ENCODE measurements at regions not wholly inside any gene's neighbourhood (a gene's known extent, or its start where the extent isn't known, plus 50 kb on each side); places are given as distances from the start of the nearest gene placed in this dataset.

GRCh38 chr13:111022886-111023285 is 92.2 kb upstream of the ARHGEF7 start:
- intact Hi-C loops (cut with micrococcal nuclease), result no loop called here
- no TSS peak for BruUV-seq (replicated peaks)
- H3K9me3 ChIP-seq (replicated peaks; ENCODE audit: control insufficient read depth, insufficient read depth, low read length), result no peaks in the 10 kb centered on the region

More at GRCh38 chr13:111022886-111023285, 92.2 kb upstream of the ARHGEF7 start:
- H3K9me1 ChIP-seq (replicated peaks; ENCODE audit: control insufficient read depth, extremely low read depth, insufficient read depth, low read length), result no peaks in the 10 kb centered on the region
- no peak for DNase-seq (ENCODE audit: low read depth, low spot score)
- no peaks in the 10 kb centered on the region for H4K20me1 ChIP-seq (replicated peaks; ENCODE audit: control insufficient read depth, extremely low read depth, insufficient read depth, low read length)
- H3K4me1 ChIP-seq (ENCODE audit: control insufficient read depth, extremely low read depth, insufficient read depth, low read length), result no peaks in the 10 kb centered on the region
- H2AFZ ChIP-seq (ENCODE audit: low read depth, low read length), result no peak overlapping the region
- H3K36me3 ChIP-seq (ENCODE audit: control insufficient read depth in 2 of 2, extremely low read depth in 1 of 2, insufficient read depth in 2 of 2, low read length in 2 of 2), result no peaks in the 10 kb centered on the region
- no peak overlapping the region for H3K4me2 ChIP-seq (ENCODE audit: insufficient read depth, low read length)
- H3K9ac ChIP-seq (replicated peaks; ENCODE audit: extremely low read depth, insufficient read depth, low read length), result no peak overlapping the region
- TF ChIP-seq POLR2A (IDR thresholded peaks at IDR 0.05; ENCODE audit: low read depth, low read length) (no peak), MYC (IDR thresholded peaks at IDR 0.05; ENCODE audit: low read depth, low read length) (no peak), JUN (IDR thresholded peaks at IDR 0.05; ENCODE audit: borderline replicate concordance, insufficient read depth, insufficient read length, low read depth) (no peak), EZH2 (IDR thresholded peaks at IDR 0.05; ENCODE audit: borderline replicate concordance, low read depth, low read length, severe bottlenecking) (no peak), FOS (IDR thresholded peaks at IDR 0.05; ENCODE audit: borderline replicate concordance, insufficient read depth, low read length) (no peak), POLR2AphosphoS5 (IDR thresholded peaks at IDR 0.05; ENCODE audit: insufficient read depth, low read depth, low read length) (no peak), GATA2 (IDR thresholded peaks at IDR 0.05; ENCODE audit: insufficient read depth, insufficient read length, low read depth, low read length) (no peak), CTCF (IDR thresholded peaks at IDR 0.05; ENCODE audit: extremely low read depth in 1 of 2, insufficient read depth in 1 of 2, low read depth in 1 of 2, low read length in 2 of 2) (no peak), MAX (IDR thresholded peaks at IDR 0.05; ENCODE audit: insufficient read depth, insufficient read length) (no peak)
- no peak for FAIRE-seq
- H3K27me3 ChIP-seq (ENCODE audit: control insufficient read depth in 2 of 2, insufficient read depth in 2 of 2, low read length in 2 of 2), result no peaks in the 10 kb centered on the region
- CTCF ChIA-PET, result interaction anchor here (1.5 kb wide), 1 partner anchor 11 kb away, joined by 4 read pairs; no protein-coding TSS in a partner anchor
- H3K79me2 ChIP-seq (ENCODE audit: control insufficient read depth, insufficient read depth, low read length), result no peaks in the 10 kb centered on the region
- dilution Hi-C loops (cut with MboI; ENCODE audit: extremely low pct_ligation_motif_present, low sequenced_read_pairs), result no loop called here
- H3K27ac ChIP-seq (ENCODE audit: insufficient read depth, low read depth, low read length), result no peak overlapping the region
- H3K4me3 ChIP-seq (replicated peaks in 1 of 3; ENCODE audit: insufficient read depth in 1 of 3, low read depth in 1 of 3, low read length in 3 of 3), result no peak overlapping the region
- POLR2A ChIA-PET, result no interaction called here

All from endothelial cell of umbilical vein (primary cell).